Neural progenitor cell (in vitro differentiated cells): ENCODE measurements at regions not wholly inside any gene's neighbourhood (a gene's known extent, or its start where the extent isn't known, plus 50 kb on each side); places are given as distances from the start of the nearest gene placed in this dataset.

Source experiments
- DNase-seq: peaks from one replicate; pipeline ENCODE4 v3.0.0-alpha.2; 2016; ENCODE audit warnings: low spot score
- H2AFZ ChIP-seq: fragments of 200-600 bp; sonication (generic); replicated peaks from 2 replicates; pipeline ENCODE4 v1.6.1; 2016; ENCODE audit warnings: antibody characterized with exemption
- H3F3A ChIP-seq: fragments of 200-600 bp; sonication (generic); 2 replicates; pipeline ENCODE4 v1.6.1; 2016; ENCODE audit warnings: antibody characterized with exemption, low read depth
- H3K27ac ChIP-seq: fragments of 200-600 bp; sonication (generic); 2 replicates; pipeline ENCODE4 v1.5.1; 2016; ENCODE audit warnings: mild to moderate bottlenecking
- H3K27me3 ChIP-seq: fragments of 200-600 bp; sonication (generic); 2 replicates; pipeline ENCODE4 v1.6.1; 2016; ENCODE audit warnings: mild to moderate bottlenecking, moderate library complexity
- H3K36me3 ChIP-seq: fragments of 200-600 bp; sonication (generic); 2 replicates; pipeline ENCODE4 v1.5.1; 2016
- H3K4me1 ChIP-seq: fragments of 200-600 bp; sonication (generic); 2 replicates; pipeline ENCODE4 v1.6.1; 2016; ENCODE audit warnings: mixed run types
- H3K4me2 ChIP-seq: fragments of 200-600 bp; sonication (generic); 2 replicates; pipeline ENCODE4 v1.6.1; 2016
- H3K4me3 ChIP-seq: fragments of 200-600 bp; sonication (generic); 2 replicates; pipeline ENCODE4 v1.5.1; 2016
- H3K79me2 ChIP-seq: fragments of 200-600 bp; sonication (generic); 2 replicates; pipeline ENCODE4 v1.6.1; 2016; ENCODE audit warnings: low read depth
- H3K9ac ChIP-seq: fragments of 200-600 bp; sonication (generic); 2 replicates; pipeline ENCODE4 v1.6.1; 2016
- H3K9me3 ChIP-seq: fragments of 200-600 bp; sonication (generic); 2 replicates; pipeline ENCODE4 v1.5.1; 2016; ENCODE audit warnings: low read depth
- H4K20me1 ChIP-seq: fragments of 200-600 bp; sonication (generic); 2 replicates; pipeline ENCODE4 v1.6.1; 2016; ENCODE audit warnings: low read depth
- H3K27ac Mint-ChIP-seq: 3 replicates; pipeline ENCODE4 v1.8.0; 2021; ENCODE audit warnings: mixed read lengths
- H3K27me3 Mint-ChIP-seq: 2 replicates; pipeline ENCODE4 v1.8.0; 2022; ENCODE audit warnings: low read depth, mild to moderate bottlenecking, inconsistent platforms, moderate library complexity, mixed read lengths; ENCODE audit not compliant: insufficient read depth
- H3K36me3 Mint-ChIP-seq: 3 replicates; pipeline ENCODE4 v1.8.0; 2021; ENCODE audit warnings: mixed read lengths
- H3K4me1 Mint-ChIP-seq: 3 replicates; pipeline ENCODE4 v1.8.0; 2021; ENCODE audit warnings: mixed read lengths
- H3K4me3 Mint-ChIP-seq: 3 replicates; pipeline ENCODE4 v1.8.0; 2021; ENCODE audit warnings: mild to moderate bottlenecking, moderate library complexity, mixed read lengths
- H3K9me3 Mint-ChIP-seq: 3 replicates; pipeline ENCODE4 v1.8.0; 2020; ENCODE audit warnings: mixed read lengths
- EZH2 ChIP-seq: fragments of 200-600 bp; sonication (generic); IDR thresholded peaks from 2 replicates; pipeline ENCODE4 v1.6.1; 2017; ENCODE audit warnings: antibody characterized with exemption, mild to moderate bottlenecking, moderate library complexity
- EZH2phosphoT487 ChIP-seq: fragments of 200-600 bp; sonication (generic); IDR thresholded peaks from 2 replicates; pipeline ENCODE4 v1.6.1; 2017; ENCODE audit warnings: antibody characterized with exemption
- TF ChIP-seq, protein P1 (sequence below): fragments of 200-600 bp; sonication (generic); IDR thresholded peaks from 2 replicates; pipeline ENCODE4 v1.5.1; 2017; ENCODE audit warnings: antibody characterized with exemption, mild to moderate bottlenecking

DNA sequence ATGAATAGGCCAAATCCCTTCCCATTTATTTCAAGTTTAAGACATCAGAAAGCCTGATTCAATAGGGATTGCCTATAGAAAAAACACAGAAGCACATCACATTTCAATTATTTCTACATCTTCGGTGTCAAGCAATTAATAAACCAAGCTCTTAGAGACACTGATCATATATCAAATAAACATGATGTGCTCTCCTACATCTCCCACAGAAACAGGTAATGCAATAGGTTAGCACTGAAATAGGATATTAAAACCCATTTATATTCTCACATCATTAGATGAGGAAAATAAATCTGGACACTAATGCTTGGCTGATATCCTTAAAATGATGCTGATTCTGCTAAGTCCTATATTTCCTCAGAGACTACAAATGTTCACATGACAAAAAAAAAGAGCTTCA is 364.7 kb downstream of the MBD2 start:
- TF ChIP-seq EZH2phosphoT487 (no peak), EZH2 (no peak)
- TF ChIP-seq, protein P1, sequence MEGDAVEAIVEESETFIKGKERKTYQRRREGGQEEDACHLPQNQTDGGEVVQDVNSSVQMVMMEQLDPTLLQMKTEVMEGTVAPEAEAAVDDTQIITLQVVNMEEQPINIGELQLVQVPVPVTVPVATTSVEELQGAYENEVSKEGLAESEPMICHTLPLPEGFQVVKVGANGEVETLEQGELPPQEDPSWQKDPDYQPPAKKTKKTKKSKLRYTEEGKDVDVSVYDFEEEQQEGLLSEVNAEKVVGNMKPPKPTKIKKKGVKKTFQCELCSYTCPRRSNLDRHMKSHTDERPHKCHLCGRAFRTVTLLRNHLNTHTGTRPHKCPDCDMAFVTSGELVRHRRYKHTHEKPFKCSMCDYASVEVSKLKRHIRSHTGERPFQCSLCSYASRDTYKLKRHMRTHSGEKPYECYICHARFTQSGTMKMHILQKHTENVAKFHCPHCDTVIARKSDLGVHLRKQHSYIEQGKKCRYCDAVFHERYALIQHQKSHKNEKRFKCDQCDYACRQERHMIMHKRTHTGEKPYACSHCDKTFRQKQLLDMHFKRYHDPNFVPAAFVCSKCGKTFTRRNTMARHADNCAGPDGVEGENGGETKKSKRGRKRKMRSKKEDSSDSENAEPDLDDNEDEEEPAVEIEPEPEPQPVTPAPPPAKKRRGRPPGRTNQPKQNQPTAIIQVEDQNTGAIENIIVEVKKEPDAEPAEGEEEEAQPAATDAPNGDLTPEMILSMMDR: no peak
- no peak for DNase-seq
- Histone ChIP-seq H3K4me1 (no peaks in the 10 kb centered on the region), H3K4me2 (no peak overlapping the region), H3K27me3 (no peaks in the 10 kb centered on the region), H3K9ac (no peak overlapping the region), H3K36me3 (peaks cover 4% of the 10 kb centered on the region), H3K27ac (no peak overlapping the region), H3K9me3 (no peaks in the 10 kb centered on the region), H3K4me3 (no peak overlapping the region), H3F3A (no peaks in the 10 kb centered on the region), H4K20me1 (no peaks in the 10 kb centered on the region), H3K79me2 (no peaks in the 10 kb centered on the region), H2AFZ (no peak overlapping the region)
- no peaks in the 10 kb centered on the region for H3K9me3 Mint-ChIP-seq
- no peaks in the 10 kb centered on the region for H3K4me1 Mint-ChIP-seq
- no peak overlapping the region for H3K27ac Mint-ChIP-seq
- no peaks in the 10 kb centered on the region for H3K36me3 Mint-ChIP-seq
- no peak overlapping the region for H3K4me3 Mint-ChIP-seq
- H3K27me3 Mint-ChIP-seq: peaks cover 2% of the 10 kb centered on the region

DNA sequence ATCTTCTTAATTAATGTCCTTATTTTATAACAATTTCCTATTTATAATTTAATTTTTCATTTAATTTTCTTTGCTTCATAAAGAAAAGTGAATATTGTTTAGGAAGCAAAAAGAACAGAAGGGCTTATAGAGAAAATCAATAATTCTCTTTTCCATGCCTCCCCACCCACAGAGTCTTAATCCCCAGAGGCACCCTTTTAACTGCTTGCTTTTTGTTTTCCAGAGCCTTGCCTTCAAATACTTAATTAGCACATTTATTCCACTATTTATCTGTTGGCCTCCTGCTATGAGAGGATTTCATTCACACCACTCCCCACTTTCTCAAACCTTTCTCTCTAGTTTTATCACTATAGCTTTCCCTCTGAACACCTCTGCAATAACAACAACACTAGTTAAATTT is 373.6 kb downstream of the MBD2 start:
- Histone ChIP-seq H3K36me3 (peaks cover 4% of the 10 kb centered on the region), H3K4me3 (peak overlapping the region; percentile 19), H3K9ac (no peak overlapping the region), H3K27ac (no peak overlapping the region), H3K79me2 (no peaks in the 10 kb centered on the region), H3K27me3 (no peaks in the 10 kb centered on the region), H3K4me2 (peak overlapping the region; percentile 43), H3K9me3 (no peaks in the 10 kb centered on the region), H3K4me1 (peaks cover 22% of the 10 kb centered on the region), H3F3A (no peaks in the 10 kb centered on the region), H4K20me1 (no peaks in the 10 kb centered on the region), H2AFZ (no peak overlapping the region)
- H3K36me3 Mint-ChIP-seq: no peaks in the 10 kb centered on the region
- H3K4me3 Mint-ChIP-seq: no peak overlapping the region
- TF ChIP-seq, protein P1: no peak
- TF ChIP-seq EZH2phosphoT487: peak; percentile 57
- peaks cover 5% of the 10 kb centered on the region for H3K9me3 Mint-ChIP-seq
- H3K4me1 Mint-ChIP-seq: peaks cover 11% of the 10 kb centered on the region
- no peak overlapping the region for H3K27ac Mint-ChIP-seq
- DNase-seq: peak; percentile 67
- H3K27me3 Mint-ChIP-seq: peaks cover 2% of the 10 kb centered on the region

DNA sequence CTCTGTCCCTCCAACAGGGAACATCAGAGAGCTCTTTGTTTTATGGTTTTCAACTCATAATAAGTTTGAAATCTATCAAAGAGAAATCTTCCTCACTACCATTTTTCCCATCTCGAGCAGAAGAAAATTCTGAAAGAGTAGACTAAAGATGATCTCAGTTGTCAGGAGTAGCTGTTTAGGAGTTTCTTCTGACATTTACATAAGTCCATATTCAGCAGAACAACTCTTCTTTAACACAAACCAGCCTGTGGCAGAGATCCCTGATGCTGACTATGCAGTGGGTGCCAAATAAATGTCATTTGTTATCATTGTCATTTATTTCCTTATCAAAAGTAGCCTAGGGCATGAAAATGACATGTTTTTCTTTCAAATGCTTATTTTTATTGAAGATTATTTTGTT is 380.7 kb downstream of the MBD2 start:
- Mint-ChIP-seq H3K4me1 (no peaks in the 10 kb centered on the region), H3K9me3 (peaks cover 5% of the 10 kb centered on the region), H3K27ac (no peak overlapping the region), H3K36me3 (no peaks in the 10 kb centered on the region), H3K27me3 (no peaks in the 10 kb centered on the region), H3K4me3 (no peak overlapping the region)
- H2AFZ ChIP-seq: no peak overlapping the region
- H3K4me1 ChIP-seq: no peaks in the 10 kb centered on the region
- no peak overlapping the region for H3K4me3 ChIP-seq
- H3K9ac ChIP-seq: no peak overlapping the region
- no peak overlapping the region for H3K4me2 ChIP-seq
- no peak for DNase-seq
- no peaks in the 10 kb centered on the region for H3K9me3 ChIP-seq
- no peak overlapping the region for H3K27ac ChIP-seq
- TF ChIP-seq, protein P1: no peak
- TF ChIP-seq EZH2phosphoT487: no peak
- no peak for TF ChIP-seq EZH2
- no peaks in the 10 kb centered on the region for H3K79me2 ChIP-seq
- H4K20me1 ChIP-seq: no peaks in the 10 kb centered on the region
- no peaks in the 10 kb centered on the region for H3K36me3 ChIP-seq
- no peaks in the 10 kb centered on the region for H3K27me3 ChIP-seq
- H3F3A ChIP-seq: no peaks in the 10 kb centered on the region
